IPS-NIHi7 (cell line): ENCODE measurements at regions not wholly inside any gene's neighbourhood (a gene's known extent, or its start where the extent isn't known, plus 50 kb on each side); places are given as distances from the start of the nearest gene placed in this dataset.
"Not testable (repeated sequence)": the region's sequence is repeated elsewhere in the genome, so short reads cannot be mapped to it uniquely, and the experiment has no call there.

Experiments
- DNase-seq: peaks from one replicate; pipeline ENCODE4 v3.0.0; 2012; ENCODE audit warnings: mixed read lengths; ENCODE audit errors: extremely low spot score

GRCh38 chr17:64800987-64801386 is 118.3 kb downstream of the LRRC37A3 start:
- not testable (repeated sequence) for DNase-seq

GRCh38 chr17:64800361-64800895 is 118.8 kb downstream of the LRRC37A3 start:
- not testable (repeated sequence) for DNase-seq

- DNase-seq: not testable (repeated sequence)
Measured at GRCh38 chr17:64799543-64800188, 119.6 kb downstream of the LRRC37A3 start.

- not testable (repeated sequence) for DNase-seq
Measured at GRCh38 chr17:64798961-64799360, 120.3 kb downstream of the LRRC37A3 start.

GRCh38 chr17:64798489-64798790 is 120.8 kb downstream of the LRRC37A3 start:
- not testable (repeated sequence) for DNase-seq

- peak; percentile 44 for DNase-seq
Measured at GRCh38 chr17:64797746-64798488, 121.4 kb downstream of the LRRC37A3 start.

- DNase-seq: not testable (repeated sequence)
Measured at GRCh38 chr17:64795342-64795741, 123.9 kb downstream of the LRRC37A3 start.

GRCh38 chr17:64794548-64795274 is 124.6 kb downstream of the LRRC37A3 start:
- not testable (repeated sequence) for DNase-seq

GRCh38 chr17:64794113-64794512 is 125.2 kb downstream of the LRRC37A3 start:
- DNase-seq: not testable (repeated sequence)

GRCh38 chr17:64792793-64793575 is 126.3 kb downstream of the LRRC37A3 start:
- DNase-seq: not testable (repeated sequence)

- not testable (repeated sequence) for DNase-seq
Measured at GRCh38 chr17:64792276-64792675, 127.0 kb downstream of the LRRC37A3 start.

GRCh38 chr17:64791691-64792090 is 127.6 kb downstream of the LRRC37A3 start:
- not testable (repeated sequence) for DNase-seq

GRCh38 chr17:64791226-64791625 is 128.1 kb downstream of the LRRC37A3 start:
- DNase-seq: not testable (repeated sequence)

- DNase-seq: not testable (repeated sequence)
Measured at GRCh38 chr17:64790690-64791089, 128.6 kb upstream of the SMURF2 start.

- not testable (repeated sequence) for DNase-seq
Measured at GRCh38 chr17:64790193-64790592, 128.1 kb upstream of the SMURF2 start.

GRCh38 chr17:64789061-64789445 is 126.9 kb upstream of the SMURF2 start:
- not testable (repeated sequence) for DNase-seq

- DNase-seq: no peak
Measured at GRCh38 chr17:64788286-64789060, 126.4 kb upstream of the SMURF2 start.

- no peak for DNase-seq
Measured at GRCh38 chr17:64787921-64788271, 125.8 kb upstream of the SMURF2 start.

- DNase-seq: no peak
Measured at GRCh38 chr17:64787255-64787920, 125.3 kb upstream of the SMURF2 start.

- no peak for DNase-seq
Measured at GRCh38 chr17:64786337-64786736, 124.2 kb upstream of the SMURF2 start.
